GM12878 (cell line): ENCODE measurements at regions not wholly inside any gene's neighbourhood (a gene's known extent, or its start where the extent isn't known, plus 50 kb on each side); places are given as distances from the start of the nearest gene placed in this dataset.

Experiments used
- ATAC-seq: fragments of 200-7000 bp; cut with Tn5 transposase; 3 replicates; pipeline ENCODE4 v1.9.1; 2020; ENCODE audit warnings: mild to moderate bottlenecking, moderate library complexity
- BruUV-seq: library from RNA; stranded (reverse); fragments of 400-500 nt; replicated peaks from 2 replicates; lab custom pipeline; 2021; lab: Mats Ljungman, UMichigan
- CTCF ChIA-PET: fragments of 300-600 bp; sonication (Branson Sonifier 250); formaldehyde crosslinking; extraction: SDS; loops from one replicate; lab custom pipeline; 2021; ENCODE audit warnings: inconsistent platforms; lab: Yijun Ruan, JAX
- POLR2A ChIA-PET: fragments of 350-600 bp; formaldehyde crosslinking; extraction: SDS; loops from one replicate; lab custom pipeline; 2021; ENCODE audit warnings: inconsistent platforms; lab: Charles Lee
- RAD21 ChIA-PET: fragments of 300-600 bp; sonication (Branson Sonifier 250); formaldehyde crosslinking; loops from one replicate; lab custom pipeline; 2023; ENCODE audit warnings: antibody characterized with exemption; ENCODE audit not compliant: unreplicated experiment; lab: Charles Lee
- SMC1A ChIA-PET: fragments of 300-600 bp; sonication (Branson Sonifier 250); formaldehyde crosslinking; loops from one replicate; lab custom pipeline; 2023; ENCODE audit not compliant: unreplicated experiment, uncharacterized antibody; lab: Charles Lee
- DNase-seq: peaks from one replicate; pipeline ENCODE4 v3.0.0-alpha.2; 2011; ENCODE audit warnings: low read depth, low spot score
- FAIRE-seq: peaks from 3 replicates; lab custom pipeline; 2011; peaks lifted over from hg19 to GRCh38; lab: Jason Lieb, UNC
- H2AFZ ChIP-seq: 2 replicates; pipeline ENCODE4 v1.6.0; 2011; ENCODE audit warnings: low read depth, low read length, control low read depth; ENCODE audit not compliant: control insufficient read depth
- H3K27ac ChIP-seq: 2 replicates; pipeline ENCODE4 v1.5.1; 2011; ENCODE audit warnings: control low read depth; ENCODE audit not compliant: control insufficient read depth, insufficient read depth
- H3K27me3 ChIP-seq, 2 experiments: replicated peaks in 1 of 2; 2 replicates each; pipeline versions ENCODE4 v1.6.0 to v1.6.1; 2011; ENCODE audit warnings: low read length in 1 of 2; ENCODE audit not compliant: control insufficient read depth in 2 of 2, insufficient read depth in 2 of 2
- H3K36me3 ChIP-seq, 2 experiments: 2 replicates each; pipeline ENCODE4 v1.5.1; 2011; ENCODE audit warnings: low read length in 1 of 2; ENCODE audit not compliant: control insufficient read depth in 2 of 2, insufficient read depth in 2 of 2
- H3K4me1 ChIP-seq: 2 replicates; pipeline ENCODE4 v1.6.1; 2011; ENCODE audit warnings: mild to moderate bottlenecking, low read length, moderate library complexity, mixed read lengths; ENCODE audit not compliant: control insufficient read depth, insufficient read depth
- H3K4me2 ChIP-seq: 2 replicates; pipeline ENCODE4 v1.6.0; 2011; ENCODE audit warnings: control low read depth; ENCODE audit not compliant: control insufficient read depth, insufficient read depth
- H3K4me3 ChIP-seq: fragments of 200-600 bp; sonication (generic); 2 replicates; pipeline ENCODE4 v1.5.1; 2016
- H3K79me2 ChIP-seq: 2 replicates; pipeline ENCODE4 v1.6.0; 2011; ENCODE audit warnings: low read length; ENCODE audit not compliant: control insufficient read depth, insufficient read depth
- H3K9ac ChIP-seq: 2 replicates; pipeline ENCODE4 v1.8.0; 2011; ENCODE audit warnings: low read length, control low read depth, mixed read lengths; ENCODE audit not compliant: control insufficient read depth, insufficient read depth
- H3K9me3 ChIP-seq: replicated peaks from 3 replicates; pipeline ENCODE4 v1.5.1; 2011; ENCODE audit warnings: mild to moderate bottlenecking, low read length; ENCODE audit not compliant: control insufficient read depth, insufficient read depth
- H4K20me1 ChIP-seq: 2 replicates; pipeline ENCODE4 v1.6.0; 2011; ENCODE audit not compliant: control insufficient read depth, insufficient read depth
- ATF7 ChIP-seq: fragments of 450-650 bp; IDR thresholded peaks from 2 replicates; pipeline ENCODE4 v1.6.1; 2016; ENCODE audit warnings: low read depth, mild to moderate bottlenecking
- DPF2 ChIP-seq: fragments of 450-650 bp; IDR thresholded peaks from 2 replicates; pipeline ENCODE4 v1.6.1; 2017; ENCODE audit warnings: mild to moderate bottlenecking
- MEF2B ChIP-seq: fragments of 450-650 bp; IDR thresholded peaks from 2 replicates; pipeline ENCODE4 v1.6.1; 2018; ENCODE audit warnings: mild to moderate bottlenecking, moderate library complexity; ENCODE audit not compliant: partially characterized antibody, poor library complexity, severe bottlenecking
- SMAD5 ChIP-seq: IDR thresholded peaks from 2 replicates; pipeline ENCODE4 v1.6.1; 2016; ENCODE audit warnings: antibody characterized with exemption, low read depth
- ZNF384 ChIP-seq: IDR thresholded peaks from 2 replicates; pipeline ENCODE4 v1.6.1; 2012; ENCODE audit warnings: low read depth, mild to moderate bottlenecking, low read length, improper control_type of control experiment, borderline replicate concordance
- WGBS: methylation state at CpG from one replicate; pipeline ENCODE4 v1.1.6; 2016; ENCODE audit warnings: low lambda C conversion rate; ENCODE audit not compliant: insufficient replicate concordance, insufficient coverage; ENCODE audit errors: missing lambda C conversion rate; 5-methylcytosine and 5-hydroxymethylcytosine counted together
- in situ Hi-C: fragments of 300-500 bp; cut with MboI; formaldehyde crosslinking; loops from 9 replicates; pipeline ENCODE4 v1.14.3; 2018; ENCODE audit warnings: mixed read lengths
- intact Hi-C: fragments of 100-400 bp; cut with micrococcal nuclease; formaldehyde crosslinking; loops from one replicate; pipeline ENCODE4 v1.14.2; 2022; ENCODE audit not compliant: unreplicated experiment
- TF ChIP-seq, protein P1 (sequence below): fragments of 450-650 bp; IDR thresholded peaks from 2 replicates; pipeline ENCODE4 v1.6.1; 2017; ENCODE audit warnings: mild to moderate bottlenecking

DNA sequence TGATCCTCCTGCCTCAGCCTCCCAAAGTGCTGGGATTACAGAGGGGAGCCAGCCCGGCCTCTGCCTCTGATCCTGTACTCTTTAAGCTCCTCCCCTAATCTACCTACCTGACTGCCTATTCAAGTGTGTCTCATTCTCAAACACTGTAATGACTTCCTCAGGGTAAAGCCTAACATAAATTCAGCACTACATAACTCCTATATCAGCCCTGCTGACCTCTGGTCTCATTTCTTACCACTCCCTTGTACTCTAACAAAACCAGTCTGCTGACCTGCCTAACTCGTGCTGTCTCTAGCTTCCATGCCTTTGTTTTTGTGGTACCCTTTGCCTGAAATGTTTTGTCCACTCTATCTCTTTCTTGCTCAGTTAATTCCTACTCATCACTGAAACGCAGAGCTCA lies 172.1 kb upstream of the IL12A start:
- no peak for FAIRE-seq
- H3K4me1 ChIP-seq, result no peaks in the 10 kb centered on the region
- H4K20me1 ChIP-seq, result no peaks in the 10 kb centered on the region
- ChIA-PET SMC1A (interaction anchor here (1.1 to 2.8 kb wide), 2 partner anchors 9 to 11 kb away, joined by 3 to 10 read pairs; no protein-coding TSS in a partner anchor), CTCF (interaction anchor here (1.2 to 5.4 kb wide), 3 partner anchors 10 to 12 kb away, joined by 3 to 25 read pairs (median 5); no protein-coding TSS in a partner anchor), RAD21 (no interaction called here), POLR2A (no interaction called here)
- no peaks in the 10 kb centered on the region for H3K79me2 ChIP-seq
- H3K27me3 ChIP-seq, result no peaks in the 10 kb centered on the region; a peak in 1 of 4 replicates
- WGBS, result 47% methylated on average over 3 of the region's 3 CpGs
- DNase-seq, result no peak
- no peaks in the 10 kb centered on the region for H3K36me3 ChIP-seq
- no peak overlapping the region for H3K4me3 ChIP-seq
- no peak overlapping the region for H3K27ac ChIP-seq
- no peaks in the 10 kb centered on the region for H3K9me3 ChIP-seq
- TF ChIP-seq SMAD5 (no peak), ZNF384 (no peak), ATF7 (no peak), DPF2 (no peak), MEF2B (no peak)
- TF ChIP-seq, protein P1, sequence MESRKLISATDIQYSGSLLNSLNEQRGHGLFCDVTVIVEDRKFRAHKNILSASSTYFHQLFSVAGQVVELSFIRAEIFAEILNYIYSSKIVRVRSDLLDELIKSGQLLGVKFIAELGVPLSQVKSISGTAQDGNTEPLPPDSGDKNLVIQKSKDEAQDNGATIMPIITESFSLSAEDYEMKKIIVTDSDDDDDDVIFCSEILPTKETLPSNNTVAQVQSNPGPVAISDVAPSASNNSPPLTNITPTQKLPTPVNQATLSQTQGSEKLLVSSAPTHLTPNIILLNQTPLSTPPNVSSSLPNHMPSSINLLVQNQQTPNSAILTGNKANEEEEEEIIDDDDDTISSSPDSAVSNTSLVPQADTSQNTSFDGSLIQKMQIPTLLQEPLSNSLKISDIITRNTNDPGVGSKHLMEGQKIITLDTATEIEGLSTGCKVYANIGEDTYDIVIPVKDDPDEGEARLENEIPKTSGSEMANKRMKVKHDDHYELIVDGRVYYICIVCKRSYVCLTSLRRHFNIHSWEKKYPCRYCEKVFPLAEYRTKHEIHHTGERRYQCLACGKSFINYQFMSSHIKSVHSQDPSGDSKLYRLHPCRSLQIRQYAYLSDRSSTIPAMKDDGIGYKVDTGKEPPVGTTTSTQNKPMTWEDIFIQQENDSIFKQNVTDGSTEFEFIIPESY, result no peak
- H2AFZ ChIP-seq, result no peak overlapping the region
- intact Hi-C loops (no loop called here), in situ Hi-C loops (loop anchor here (5.0 kb wide), 1 partner anchor 969 kb away; no protein-coding TSS in a partner anchor)
- H3K9ac ChIP-seq, result no peak overlapping the region
- BruUV-seq, result no TSS peak
- no peak overlapping the region for H3K4me2 ChIP-seq
- no peak for ATAC-seq
